Lower lobe of right lung (tissue), 2 donors: ENCODE measurements at regions not wholly inside any gene's neighbourhood (a gene's known extent, or its start where the extent isn't known, plus 50 kb on each side); places are given as distances from the start of the nearest gene placed in this dataset.

Experiments used
- ATAC-seq, 2 donors: fragments of 200-7000 bp; cut with Tn5 transposase; one replicate each; pipeline ENCODE4 v1.9.1; 2020 to 2022; ENCODE audit warnings: mild to moderate bottlenecking in 2 of 2, moderate library complexity in 2 of 2
- DNase-seq: peaks from one replicate; pipeline ENCODE4 v3.0.0-alpha.2; 2020
- H3K27ac ChIP-seq: fragments of 200-600 bp; one replicate; pipeline ENCODE4 v1.8.0; 2022
- H3K27me3 ChIP-seq: fragments of 200-600 bp; one replicate; pipeline ENCODE4 v1.8.0; 2022; ENCODE audit warnings: low read depth
- H3K36me3 ChIP-seq: fragments of 200-600 bp; one replicate; pipeline ENCODE4 v1.8.0; 2022; ENCODE audit warnings: mild to moderate bottlenecking
- H3K4me1 ChIP-seq: fragments of 200-600 bp; one replicate; pipeline ENCODE4 v1.8.0; 2022
- H3K4me3 ChIP-seq: fragments of 200-600 bp; one replicate; pipeline ENCODE4 v1.8.0; 2022; ENCODE audit warnings: mild to moderate bottlenecking
- H3K9me3 ChIP-seq: fragments of 200-600 bp; one replicate; pipeline ENCODE4 v1.8.0; 2022
- CTCF ChIP-seq: fragments of 200-600 bp; IDR thresholded peaks from one replicate; pipeline ENCODE4 v1.8.0; 2022; ENCODE audit warnings: antibody characterized with exemption, mild to moderate bottlenecking
- intact Hi-C: fragments of 100-400 bp; cut with DNase I; formaldehyde crosslinking; loops from one replicate; pipeline ENCODE4 v1.11.0; 2022
- donor health status: DM: no; HTN: yes; CAD: no; lungs with severe emphysema.

- H3K4me3 ChIP-seq, result no peak overlapping the region
- no peak for ATAC-seq
These were observed 85.0 kb upstream of the TACR1 start for GRCh38 chr2:75284345-75284744.

GRCh38 chr2:75278821-75279379 is 79.6 kb upstream of the TACR1 start:
- Histone ChIP-seq H3K4me1 (no peaks in the 10 kb centered on the region), H3K36me3 (no peaks in the 10 kb centered on the region), H3K4me3 (no peak overlapping the region), H3K27ac (no peak overlapping the region), H3K9me3 (no peaks in the 10 kb centered on the region), H3K27me3 (no peaks in the 10 kb centered on the region)
- DNase-seq, result no peak
- intact Hi-C loops, result no loop called here
- ATAC-seq, result no peak
- no peak for TF ChIP-seq CTCF

More at GRCh38 chr2:75284345-75284744, 85.0 kb upstream of the TACR1 start:
- DNase-seq, result no peak
- Histone ChIP-seq H3K36me3 (no peaks in the 10 kb centered on the region), H3K27me3 (no peaks in the 10 kb centered on the region), H3K4me1 (no peaks in the 10 kb centered on the region), H3K27ac (no peak overlapping the region), H3K9me3 (no peaks in the 10 kb centered on the region)
- intact Hi-C loops, result no loop called here
- TF ChIP-seq CTCF, result no peak

- no peaks in the 10 kb centered on the region for H3K27me3 ChIP-seq
- ATAC-seq (no peak), DNase-seq (no peak)
- intact Hi-C loops, result no loop called here
- no peaks in the 10 kb centered on the region for H3K36me3 ChIP-seq
- TF ChIP-seq CTCF, result no peak
- no peaks in the 10 kb centered on the region for H3K4me1 ChIP-seq
- no peaks in the 10 kb centered on the region for H3K9me3 ChIP-seq
- no peak overlapping the region for H3K4me3 ChIP-seq
- H3K27ac ChIP-seq, result no peak overlapping the region
These were observed 79.0 kb upstream of the TACR1 start for GRCh38 chr2:75278314-75278713.

- no peak overlapping the region for H3K27ac ChIP-seq
- H3K4me1 ChIP-seq, result no peaks in the 10 kb centered on the region
- intact Hi-C loops, result no loop called here
- H3K27me3 ChIP-seq, result no peaks in the 10 kb centered on the region
- no peak for ATAC-seq
- no peak overlapping the region for H3K4me3 ChIP-seq
- no peaks in the 10 kb centered on the region for H3K9me3 ChIP-seq
- no peak for TF ChIP-seq CTCF
- no peaks in the 10 kb centered on the region for H3K36me3 ChIP-seq
- DNase-seq, result no peak
These were observed 77.8 kb upstream of the TACR1 start for GRCh38 chr2:75277111-75277510.

GRCh38 chr2:75276093-75277029 is 77.0 kb upstream of the TACR1 start:
- H3K27me3 ChIP-seq, result no peaks in the 10 kb centered on the region
- no peak for ATAC-seq
- no peak overlapping the region for H3K4me3 ChIP-seq
- no peak for DNase-seq
- intact Hi-C loops, result no loop called here
- H3K9me3 ChIP-seq, result no peaks in the 10 kb centered on the region
- H3K27ac ChIP-seq, result no peak overlapping the region
- H3K4me1 ChIP-seq, result no peaks in the 10 kb centered on the region
- H3K36me3 ChIP-seq, result no peaks in the 10 kb centered on the region
- no peak for TF ChIP-seq CTCF
